SJCRH30 (cell line): ENCODE measurements at regions not wholly inside any gene's neighbourhood (a gene's known extent, or its start where the extent isn't known, plus 50 kb on each side); places are given as distances from the start of the nearest gene placed in this dataset.
"Not testable (repeated sequence)": the region's sequence is repeated elsewhere in the genome, so short reads cannot be mapped to it uniquely, and the experiment has no call there.

Experiments used
- DNase-seq, 2 experiments: peaks; one replicate each; pipeline ENCODE4 v3.0.0-alpha.2; 2015 to 2020
- H3K27ac ChIP-seq: fragments of 250-450 bp; sonication (Bioruptor Pico); 2 replicates; pipeline ENCODE4 v1.5.1; 2020; ENCODE audit warnings: mild to moderate bottlenecking, moderate library complexity
- H3K27me3 ChIP-seq: fragments of 250-450 bp; sonication (Bioruptor Pico); 2 replicates; pipeline ENCODE4 v1.5.1; 2020; ENCODE audit warnings: mild to moderate bottlenecking, moderate library complexity
- H3K36me3 ChIP-seq: fragments of 250-450 bp; sonication (Bioruptor Pico); 2 replicates; pipeline ENCODE4 v1.5.1; 2020; ENCODE audit warnings: mild to moderate bottlenecking, moderate library complexity
- H3K4me1 ChIP-seq: fragments of 250-450 bp; sonication (Bioruptor Pico); 2 replicates; pipeline ENCODE4 v1.5.1; 2020; ENCODE audit warnings: mild to moderate bottlenecking, moderate library complexity
- H3K4me3 ChIP-seq: fragments of 250-450 bp; sonication (Bioruptor Pico); 2 replicates; pipeline ENCODE4 v1.5.1; 2020; ENCODE audit warnings: mild to moderate bottlenecking, moderate library complexity
- H3K9me3 ChIP-seq: fragments of 250-450 bp; sonication (Bioruptor Pico); replicated peaks from 2 replicates; pipeline ENCODE4 v1.5.1; 2020; ENCODE audit warnings: mild to moderate bottlenecking, moderate library complexity

DNA sequence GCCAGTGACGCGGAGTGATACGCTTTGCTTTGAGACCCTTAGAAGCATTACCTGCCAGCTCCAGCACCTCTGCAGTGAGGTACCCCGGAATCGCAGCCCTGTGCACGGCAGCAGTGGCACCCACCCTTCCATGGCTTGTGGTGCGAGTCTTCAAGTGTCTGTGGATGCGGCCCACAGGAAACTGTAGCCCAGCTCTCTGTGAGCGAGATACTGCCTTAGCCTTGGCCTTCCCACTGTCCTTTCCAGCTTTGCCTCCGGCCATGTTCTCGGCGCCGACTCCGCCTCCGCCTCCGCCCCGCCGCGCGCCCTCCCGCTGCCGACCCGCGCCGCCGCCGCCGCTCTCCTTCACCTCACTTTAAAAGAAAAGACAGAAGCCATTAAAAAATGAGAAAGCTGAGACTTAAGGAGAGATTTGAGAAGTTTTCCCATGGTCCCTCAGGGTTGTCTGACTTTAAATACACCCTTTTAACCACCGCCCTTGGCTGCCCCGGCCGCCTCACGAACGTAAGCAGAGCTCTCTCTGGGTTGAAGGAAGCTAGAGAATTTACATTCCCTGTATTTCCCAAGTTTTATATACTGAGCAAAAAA, 78.5 kb upstream of the FAM174B start:
- Histone ChIP-seq H3K27ac (no peak overlapping the region), H3K4me1 (peaks cover 11% of the 10 kb centered on the region), H3K9me3 (peaks cover 8% of the 10 kb centered on the region; the same call in 1 of the 2 replicates), H3K4me3 (peak overlapping the region; percentile 29), H3K36me3 (no peaks in the 10 kb centered on the region), H3K27me3 (no peaks in the 10 kb centered on the region)
- DNase-seq, result no peak

DNA sequence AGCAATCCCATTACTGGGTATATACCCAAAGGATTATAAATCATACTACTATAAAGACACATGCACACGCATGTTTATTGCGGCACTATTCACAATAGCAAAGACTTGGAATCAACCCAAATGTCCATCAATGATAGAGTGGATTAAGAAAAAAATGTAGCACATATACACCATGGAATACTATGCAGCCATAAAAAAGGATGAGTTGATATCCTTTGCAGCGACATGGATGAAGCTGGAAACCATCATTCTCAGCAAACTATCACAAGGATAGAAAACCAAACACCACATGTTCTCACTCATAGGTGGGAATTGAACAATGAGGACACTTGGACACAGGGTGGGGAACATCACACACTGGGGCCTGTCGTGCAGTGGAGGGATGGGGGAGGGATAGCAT, 83.7 kb upstream of the FAM174B start:
- not testable (repeated sequence) for H3K9me3 ChIP-seq, H3K4me3 ChIP-seq, DNase-seq, H3K36me3 ChIP-seq, H3K27ac ChIP-seq, H3K27me3 ChIP-seq
- peaks cover 11% of the 10 kb centered on the region for H3K4me1 ChIP-seq

DNA sequence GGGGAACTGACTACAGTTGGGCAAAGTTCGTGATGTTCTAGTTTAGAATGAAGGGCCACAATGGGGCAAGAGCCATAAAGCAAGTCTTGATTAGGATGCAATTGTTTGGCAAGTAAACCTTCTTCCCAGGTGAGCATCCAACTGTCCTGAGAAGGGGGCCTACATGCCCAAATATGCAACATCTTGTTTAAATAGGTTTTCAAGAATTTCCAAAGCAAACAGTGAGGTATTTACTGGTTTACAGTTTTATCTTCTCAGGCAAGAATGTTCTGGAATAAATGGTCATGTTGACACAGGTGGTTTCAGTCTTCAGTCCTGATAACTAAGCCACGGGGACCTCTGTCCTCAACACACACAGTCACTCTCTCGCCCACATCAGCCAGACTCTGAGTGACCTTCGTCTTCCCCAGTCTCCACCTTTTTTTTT, 90.3 kb upstream of the FAM174B start:
- H3K9me3 ChIP-seq, result no peaks in the 10 kb centered on the region
- DNase-seq, result no peak
- no peaks in the 10 kb centered on the region for H3K36me3 ChIP-seq
- no peaks in the 10 kb centered on the region; the same call in 1 of the 2 replicates for H3K4me1 ChIP-seq
- H3K4me3 ChIP-seq, result no peak overlapping the region
- H3K27me3 ChIP-seq, result no peaks in the 10 kb centered on the region
- H3K27ac ChIP-seq, result no peak overlapping the region

DNA sequence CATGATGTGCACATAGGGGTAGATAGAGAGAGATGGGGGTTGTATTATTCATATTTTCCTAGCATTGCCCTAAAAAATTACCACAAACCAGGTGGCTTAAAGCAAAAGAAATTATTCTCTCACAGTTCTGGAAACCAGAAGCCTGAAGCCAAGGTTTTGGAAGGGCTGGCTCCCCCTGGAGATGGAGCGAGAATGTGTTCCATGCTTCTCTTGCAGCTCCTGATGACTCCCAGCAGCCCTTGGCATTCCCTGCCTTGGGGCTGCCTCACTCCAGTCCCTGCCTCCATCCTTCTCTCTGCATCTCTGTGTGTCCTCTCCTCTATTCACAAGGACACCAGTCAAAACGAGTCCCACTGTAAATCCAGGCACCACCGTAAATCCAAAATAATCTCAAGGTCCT, 91.5 kb upstream of the FAM174B start:
- no peak for DNase-seq
- H3K9me3 ChIP-seq, result 0 out of 2 replicates have a peak, but pooled peaks cover 2% of the 10 kb centered on the region
- no peaks in the 10 kb centered on the region for H3K27me3 ChIP-seq
- no peaks in the 10 kb centered on the region for H3K36me3 ChIP-seq
- H3K27ac ChIP-seq, result no peak overlapping the region
- no peaks in the 10 kb centered on the region; the same call in 1 of the 2 replicates for H3K4me1 ChIP-seq
- no peak overlapping the region for H3K4me3 ChIP-seq

DNA sequence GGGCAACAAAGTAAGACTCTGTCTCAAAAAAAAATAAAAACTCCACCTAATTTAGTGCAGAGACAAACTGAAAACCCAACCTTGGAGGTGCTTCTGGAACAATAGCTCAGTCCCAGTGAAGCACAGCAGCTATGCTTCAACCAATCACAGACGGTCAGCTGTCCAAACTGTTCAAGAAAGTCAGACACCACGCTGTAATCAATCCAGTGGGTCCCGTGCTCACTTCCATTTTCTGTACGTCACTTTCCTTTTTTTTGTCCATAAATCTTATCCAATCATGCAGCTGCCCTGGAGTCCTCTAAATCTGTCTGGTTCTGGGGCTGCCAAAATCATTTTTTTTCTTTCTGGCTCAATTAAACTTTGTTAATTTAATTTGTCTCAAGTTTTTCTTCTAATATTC, 93.6 kb upstream of the FAM174B start:
- Histone ChIP-seq H3K27me3 (no peaks in the 10 kb centered on the region), H3K36me3 (no peaks in the 10 kb centered on the region), H3K9me3 (0 out of 2 replicates have a peak, but pooled peaks cover 3% of the 10 kb centered on the region), H3K27ac (no peak overlapping the region), H3K4me1 (no peaks in the 10 kb centered on the region; the same call in 1 of the 2 replicates), H3K4me3 (0 out of 2 replicates have a peak overlapping the region, but pooled peaks have one; percentile 2)
- peak; percentile 17 to 62 for DNase-seq

DNA sequence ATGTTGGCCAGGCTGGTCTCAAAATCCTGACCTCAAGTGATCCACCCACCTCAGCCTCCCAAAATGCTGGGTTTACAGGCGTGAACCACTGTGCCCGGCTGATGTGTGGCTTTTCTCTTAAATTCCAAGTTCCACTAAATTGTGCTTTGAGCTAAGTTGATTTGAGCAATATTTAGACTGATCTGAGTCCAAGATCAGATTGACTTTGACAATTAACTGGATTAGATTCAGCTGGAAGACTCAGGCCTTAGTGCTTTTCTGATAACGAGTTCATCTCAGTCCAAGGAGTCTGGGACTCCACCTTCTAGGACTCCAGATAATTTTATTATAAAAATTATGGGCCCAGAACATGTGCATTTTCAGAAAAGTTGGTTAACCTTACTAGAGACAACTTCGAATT, 94.4 kb upstream of the FAM174B start:
- no peak for DNase-seq
- Histone ChIP-seq H3K9me3 (0 out of 2 replicates have a peak, but pooled peaks cover 3% of the 10 kb centered on the region), H3K4me1 (no peaks in the 10 kb centered on the region; the same call in 1 of the 2 replicates), H3K27me3 (no peaks in the 10 kb centered on the region), H3K27ac (no peak overlapping the region), H3K36me3 (no peaks in the 10 kb centered on the region), H3K4me3 (no peak overlapping the region)

DNA sequence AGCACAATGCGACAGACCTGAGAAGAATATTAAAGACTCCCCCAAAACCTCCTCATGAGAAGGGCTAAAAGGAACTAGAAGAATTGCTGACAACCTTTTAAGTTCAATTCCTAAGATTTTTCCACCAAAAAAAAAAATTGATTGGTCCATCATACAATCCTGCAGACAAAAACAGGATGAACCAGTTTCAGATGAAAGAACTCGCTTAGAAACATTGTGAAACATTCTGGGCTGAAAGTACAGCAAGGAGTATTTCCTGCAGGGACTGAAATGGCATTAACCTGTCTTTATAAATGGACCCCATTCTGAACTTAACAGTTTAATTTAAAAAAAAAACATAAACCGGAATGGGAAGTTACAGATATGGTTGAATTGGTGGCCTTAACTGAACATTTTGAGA, 96.0 kb upstream of the FAM174B start:
- no peak for DNase-seq
- no peaks in the 10 kb centered on the region for H3K36me3 ChIP-seq

DNA sequence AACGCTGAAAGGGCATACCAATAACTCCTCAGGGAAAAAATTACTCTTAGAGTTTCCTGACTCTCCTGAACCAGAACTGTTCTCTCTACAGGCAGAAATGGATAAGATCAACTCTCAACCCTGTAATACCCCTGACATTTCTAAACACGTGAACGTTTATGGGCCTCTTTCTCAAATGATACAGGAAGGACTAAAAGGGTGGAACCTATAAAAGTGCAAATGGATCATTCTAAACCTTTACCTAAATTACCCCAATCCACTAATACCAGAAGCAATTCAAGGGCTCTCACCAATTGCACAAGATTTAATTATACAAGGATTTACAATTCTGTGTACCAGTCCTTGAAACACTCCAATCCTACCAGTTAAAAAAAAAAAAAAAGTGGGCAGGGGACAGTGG, 98.0 kb upstream of the FAM174B start:
- DNase-seq, result no peak
- H3K36me3 ChIP-seq, result no peaks in the 10 kb centered on the region
- 0 out of 2 replicates have a peak, but pooled peaks cover 6% of the 10 kb centered on the region for H3K9me3 ChIP-seq
- H3K4me3 ChIP-seq, result no peak overlapping the region
- H3K27me3 ChIP-seq, result no peaks in the 10 kb centered on the region
- no peaks in the 10 kb centered on the region; the same call in 1 of the 2 replicates for H3K4me1 ChIP-seq
- H3K27ac ChIP-seq, result no peak overlapping the region

More for the DNA sequence above, 96.0 kb upstream of the FAM174B start:
- H3K27me3 ChIP-seq, result no peaks in the 10 kb centered on the region
- no peak overlapping the region for H3K4me3 ChIP-seq
- H3K9me3 ChIP-seq, result 0 out of 2 replicates have a peak, but pooled peaks cover 3% of the 10 kb centered on the region
- H3K27ac ChIP-seq, result no peak overlapping the region
- H3K4me1 ChIP-seq, result no peaks in the 10 kb centered on the region; the same call in 1 of the 2 replicates

DNA sequence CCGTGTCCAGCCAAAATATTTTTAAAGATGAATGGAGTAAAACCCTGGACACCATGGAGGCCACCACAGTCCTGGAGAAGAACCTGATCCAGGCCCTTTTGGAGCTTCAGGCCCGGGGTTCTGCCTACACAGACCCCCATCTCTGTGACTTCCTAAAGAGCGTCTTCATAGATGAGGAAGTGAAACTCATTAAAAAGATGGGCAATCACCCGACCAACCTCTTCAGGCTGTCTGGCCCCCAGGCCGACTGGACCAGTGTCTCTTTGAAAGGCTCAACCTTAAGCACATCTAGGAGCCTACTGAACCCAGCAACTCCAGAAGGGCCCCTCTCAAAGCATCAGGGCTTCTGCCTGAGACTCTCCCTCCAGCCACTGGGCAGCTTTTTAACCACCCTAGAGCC, 107.9 kb upstream of the FAM174B start:
- Histone ChIP-seq H3K4me3 (no peak overlapping the region), H3K27ac (no peak overlapping the region), H3K36me3 (no peaks in the 10 kb centered on the region), H3K4me1 (no peaks in the 10 kb centered on the region), H3K9me3 (peaks cover 4% of the 10 kb centered on the region; the same call in 1 of the 2 replicates), H3K27me3 (no peaks in the 10 kb centered on the region)
- no peak for DNase-seq

DNA sequence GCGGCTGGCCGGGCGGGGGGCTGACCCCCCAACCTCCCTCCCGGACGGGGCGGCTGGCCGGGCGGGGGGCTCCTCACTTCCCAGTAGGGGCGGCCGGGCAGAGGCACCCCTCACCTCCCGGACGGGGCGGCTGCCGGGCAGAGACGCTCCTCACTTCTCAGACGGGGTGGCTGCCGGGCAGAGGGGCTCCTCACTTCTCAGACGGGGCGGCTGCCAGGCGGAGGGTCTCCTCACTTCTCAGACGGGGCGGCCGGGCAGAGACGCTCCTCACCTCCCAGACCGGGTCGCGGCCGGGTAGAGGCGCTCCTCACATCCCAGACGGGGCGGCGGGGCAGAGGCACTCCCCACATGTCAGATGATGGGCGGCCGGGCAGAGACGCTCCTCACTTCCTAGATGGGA, 112.6 kb upstream of the FAM174B start:
- H3K36me3 ChIP-seq, H3K27ac ChIP-seq, DNase-seq, H3K27me3 ChIP-seq, H3K9me3 ChIP-seq, H3K4me1 ChIP-seq, H3K4me3 ChIP-seq: not testable (repeated sequence)

DNA sequence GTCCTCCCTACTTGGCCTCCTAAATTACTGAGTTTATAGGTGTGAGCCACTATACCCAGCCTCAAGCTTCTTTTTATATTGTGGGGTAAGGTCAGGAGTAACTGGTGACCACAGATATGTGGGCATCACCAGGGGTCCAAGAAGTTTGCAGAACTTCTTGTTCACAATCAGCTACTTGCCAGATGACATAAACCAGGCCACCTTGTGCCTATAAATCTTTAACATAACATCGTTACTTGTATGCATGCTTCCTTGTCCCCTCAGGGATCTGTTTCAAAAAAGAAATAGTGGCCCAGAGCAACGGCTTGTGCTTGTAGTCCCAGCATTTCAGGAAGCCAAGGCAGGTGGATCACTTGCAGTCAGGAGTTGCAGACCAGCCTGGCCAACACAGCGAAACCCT, 115.1 kb upstream of the FAM174B start:
- Histone ChIP-seq H3K36me3 (no peaks in the 10 kb centered on the region), H3K9me3 (no peaks in the 10 kb centered on the region), H3K4me3 (no peak overlapping the region), H3K27ac (no peak overlapping the region), H3K4me1 (no peaks in the 10 kb centered on the region; the same call in 1 of the 2 replicates), H3K27me3 (no peaks in the 10 kb centered on the region)
- DNase-seq, result no peak

DNA sequence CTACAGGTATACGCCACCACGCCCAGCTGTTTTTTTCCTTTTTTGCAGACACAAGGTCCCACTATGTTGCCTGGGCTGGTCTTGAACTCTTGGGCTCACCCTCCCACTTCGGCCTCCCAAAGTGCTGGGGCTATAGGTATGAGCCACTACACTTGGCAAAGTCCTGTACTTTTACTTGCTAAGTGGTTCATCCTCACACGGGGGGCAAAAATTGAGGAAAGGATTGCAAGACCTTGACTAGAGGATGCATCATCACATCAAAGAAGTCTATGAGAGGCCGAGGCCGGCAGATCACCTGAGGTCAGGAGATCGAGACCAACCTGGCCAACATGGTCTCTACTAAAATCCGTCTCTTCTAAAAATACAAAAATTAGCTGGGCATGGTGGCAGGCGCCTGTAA, 116.5 kb upstream of the FAM174B start:
- H3K36me3 ChIP-seq, result no peaks in the 10 kb centered on the region
- DNase-seq, result no peak
- H3K9me3 ChIP-seq, result no peaks in the 10 kb centered on the region
- H3K4me1 ChIP-seq, result no peaks in the 10 kb centered on the region; the same call in 1 of the 2 replicates
- H3K4me3 ChIP-seq, result no peak overlapping the region
- no peaks in the 10 kb centered on the region for H3K27me3 ChIP-seq
- no peak overlapping the region for H3K27ac ChIP-seq

DNA sequence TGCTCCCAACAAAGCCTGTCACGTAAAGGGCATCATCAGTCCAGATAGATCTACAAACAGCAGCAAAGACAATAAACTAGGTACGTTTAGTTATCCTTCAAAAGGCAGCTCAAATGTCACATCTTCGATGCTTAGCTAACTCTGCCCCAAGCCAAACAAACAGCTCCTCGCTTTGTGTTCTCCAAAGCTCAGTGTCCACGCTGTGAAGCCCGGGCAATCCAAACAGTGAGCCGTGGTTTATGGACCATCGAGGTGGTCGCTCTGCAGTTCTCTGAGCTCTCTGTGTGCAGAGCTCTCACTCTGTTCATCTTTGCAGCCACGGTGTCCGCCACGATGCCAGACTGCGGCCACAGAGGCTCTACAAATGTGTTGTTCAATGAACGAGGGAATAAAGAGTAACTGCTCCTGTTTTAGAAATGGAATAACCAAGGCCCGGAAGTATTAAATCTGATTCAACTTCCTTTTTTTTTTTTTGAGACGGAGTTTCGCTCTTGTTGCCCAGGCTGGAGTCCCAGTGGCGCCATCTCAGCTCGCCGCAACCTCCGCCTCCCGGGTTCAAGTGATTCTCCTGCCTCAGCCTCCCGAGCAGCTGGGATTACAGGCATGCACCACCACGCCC, 117.2 kb upstream of the FAM174B start:
- Histone ChIP-seq H3K27me3 (no peaks in the 10 kb centered on the region), H3K9me3 (no peaks in the 10 kb centered on the region), H3K4me3 (no peak overlapping the region), H3K27ac (no peak overlapping the region), H3K4me1 (no peaks in the 10 kb centered on the region; the same call in 1 of the 2 replicates), H3K36me3 (no peaks in the 10 kb centered on the region)
- no peak for DNase-seq

DNA sequence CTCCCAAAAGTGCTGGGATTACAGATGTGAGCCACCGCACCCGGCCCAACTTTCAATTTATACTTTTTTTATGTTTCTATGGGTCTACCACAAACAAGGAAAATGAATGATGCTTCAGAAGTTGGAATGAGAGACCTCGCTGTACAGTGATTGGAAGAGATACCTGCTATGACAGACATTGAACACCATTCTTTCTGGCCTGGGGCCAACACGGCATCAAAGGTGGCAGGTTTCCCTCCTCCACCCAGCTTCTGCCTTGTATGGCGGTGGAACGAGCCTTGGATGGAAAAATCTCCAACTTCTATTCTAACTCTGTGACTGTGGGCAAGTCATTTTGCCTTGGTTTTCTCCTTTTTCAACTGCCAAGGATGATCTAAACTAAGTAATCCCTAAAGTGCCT, 117.8 kb upstream of the FAM174B start:
- no peaks in the 10 kb centered on the region for H3K27me3 ChIP-seq
- H3K27ac ChIP-seq, result no peak overlapping the region
- H3K4me3 ChIP-seq, result no peak overlapping the region
- no peaks in the 10 kb centered on the region for H3K9me3 ChIP-seq
- no peaks in the 10 kb centered on the region; the same call in 1 of the 2 replicates for H3K4me1 ChIP-seq
- H3K36me3 ChIP-seq, result no peaks in the 10 kb centered on the region
- no peak for DNase-seq

DNA sequence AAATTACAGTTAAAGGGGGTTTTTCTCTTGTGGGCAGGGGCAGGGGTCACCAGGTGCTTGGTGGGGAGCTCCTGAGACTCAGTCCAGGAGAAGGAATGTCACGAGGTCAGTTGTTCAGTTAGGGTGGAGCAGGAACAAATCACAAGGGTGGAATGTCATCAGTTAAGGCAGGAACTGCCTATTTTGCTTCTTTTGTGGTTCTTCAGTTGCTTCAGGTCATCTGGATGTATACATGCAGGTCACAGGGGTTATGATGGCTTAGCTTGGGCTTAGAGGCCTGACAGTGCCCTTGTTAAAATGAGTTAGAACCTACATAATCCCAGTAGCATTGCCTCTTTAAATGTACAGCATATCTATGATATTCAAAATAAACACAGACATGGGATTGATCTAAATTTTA, 120.2 kb upstream of the CHD2 start:
- Histone ChIP-seq H3K4me1 (no peaks in the 10 kb centered on the region), H3K27me3 (no peaks in the 10 kb centered on the region), H3K9me3 (0 out of 2 replicates have a peak, but pooled peaks cover 4% of the 10 kb centered on the region), H3K4me3 (no peak overlapping the region), H3K27ac (no peak overlapping the region), H3K36me3 (no peaks in the 10 kb centered on the region)
- DNase-seq, result no peak
